CD8-positive, alpha-beta memory T cell (primary cell): ENCODE measurements at regions not wholly inside any gene's neighbourhood (a gene's known extent, or its start where the extent isn't known, plus 50 kb on each side); places are given as distances from the start of the nearest gene placed in this dataset.

ENCODE experiments used
- CTCF ChIA-PET: fragments of 350-600 bp; sonication (Branson Sonifier 250); formaldehyde crosslinking; loops from one replicate; lab custom pipeline; 2021; ENCODE audit warnings: antibody characterized with exemption; lab: Charles Lee
- POLR2A ChIA-PET: fragments of 350-600 bp; sonication (Branson Sonifier 250); formaldehyde crosslinking; loops from one replicate; lab custom pipeline; 2021; ENCODE audit warnings: antibody characterized with exemption; lab: Charles Lee
- DNase-seq, 5 donors: peaks; one replicate each; pipeline versions ENCODE4 v3.0.0 to v3.0.0-alpha.2; 2020 to 2022; ENCODE audit warnings: mixed read lengths in 1 of 5
- H3K27ac ChIP-seq: one replicate; pipeline ENCODE4 v1.7.0; 2013; ENCODE audit warnings: low read depth, mild to moderate bottlenecking, low read length, moderate library complexity
- H3K27me3 ChIP-seq: 2 replicates; pipeline ENCODE4 v1.7.0; 2013; ENCODE audit warnings: low read length, mild to moderate bottlenecking; ENCODE audit not compliant: insufficient read depth, poor library complexity, severe bottlenecking
- H3K36me3 ChIP-seq: 2 replicates; pipeline ENCODE4 v1.7.0; 2013; ENCODE audit warnings: mild to moderate bottlenecking, low read length, moderate library complexity; ENCODE audit not compliant: insufficient read depth
- H3K4me1 ChIP-seq: 2 replicates; pipeline ENCODE4 v1.7.0; 2013; ENCODE audit warnings: mild to moderate bottlenecking, low read length, moderate library complexity; ENCODE audit not compliant: insufficient read depth
- H3K4me3 ChIP-seq: 2 replicates; pipeline ENCODE4 v1.7.0; 2013; ENCODE audit warnings: mild to moderate bottlenecking, low read length
- H3K9me3 ChIP-seq: 2 replicates; pipeline ENCODE4 v1.7.0; 2013; ENCODE audit warnings: mild to moderate bottlenecking, low read length
- H3K27ac Mint-ChIP-seq, 8 donors: one replicate each; pipeline ENCODE4 v1.8.0; 2020 to 2021; ENCODE audit warnings: mixed read lengths in 8 of 8, mild to moderate bottlenecking in 6 of 8, inconsistent platforms in 3 of 8, moderate library complexity in 3 of 8
- H3K27me3 Mint-ChIP-seq, 2 donors: one replicate each; pipeline ENCODE4 v1.8.0; 2020 to 2021; ENCODE audit warnings: mixed read lengths in 2 of 2, mild to moderate bottlenecking in 1 of 2, moderate library complexity in 1 of 2
- H3K36me3 Mint-ChIP-seq, 3 donors: one replicate each; pipeline ENCODE4 v1.8.0; 2020 to 2021; ENCODE audit warnings: mixed read lengths in 3 of 3, inconsistent platforms in 1 of 3, mild to moderate bottlenecking in 1 of 3
- H3K4me1 Mint-ChIP-seq, 3 donors: one replicate each; pipeline ENCODE4 v1.8.0; 2020 to 2021; ENCODE audit warnings: mixed read lengths in 3 of 3, inconsistent platforms in 1 of 3, mild to moderate bottlenecking in 1 of 3
- H3K4me3 Mint-ChIP-seq, 7 donors: one replicate each; pipeline ENCODE4 v1.8.0; 2020 to 2021; ENCODE audit warnings: mixed read lengths in 7 of 7, mild to moderate bottlenecking in 6 of 7, moderate library complexity in 4 of 7, inconsistent platforms in 2 of 7
- H3K9me3 Mint-ChIP-seq, 5 donors: one replicate each; pipeline ENCODE4 v1.8.0; 2020 to 2022; ENCODE audit warnings: mixed read lengths in 5 of 5, mild to moderate bottlenecking in 3 of 5, moderate library complexity in 2 of 5, inconsistent platforms in 1 of 5

GRCh38 chr1:29393451-29393826 lies 157.1 kb downstream of the PTPRU start:
- Mint-ChIP-seq H3K27ac (no peak overlapping the region), H3K27me3 (peaks cover 32 to 50% of the 10 kb centered on the region in 2 donors), H3K4me1 (no peaks in the 10 kb centered on the region), H3K4me3 (no peak overlapping the region), H3K36me3 (no peaks in the 10 kb centered on the region), H3K9me3 (no peaks in the 10 kb centered on the region)
- CTCF ChIA-PET: no interaction called here
- Histone ChIP-seq H3K4me3 (no peak overlapping the region), H3K4me1 (no peaks in the 10 kb centered on the region), H3K27me3 (no peaks in the 10 kb centered on the region), H3K9me3 (no peaks in the 10 kb centered on the region), H3K36me3 (no peaks in the 10 kb centered on the region), H3K27ac (no peak overlapping the region)
- POLR2A ChIA-PET: no interaction called here
- no peak for DNase-seq

GRCh38 chr1:29392486-29393450 lies 156.4 kb downstream of the PTPRU start:
- Mint-ChIP-seq H3K4me3 (no peak overlapping the region), H3K27ac (no peak overlapping the region), H3K36me3 (no peaks in the 10 kb centered on the region), H3K27me3 (peaks cover 37 to 56% of the 10 kb centered on the region in 2 donors), H3K9me3 (no peaks in the 10 kb centered on the region), H3K4me1 (no peaks in the 10 kb centered on the region)
- Histone ChIP-seq H3K27ac (no peak overlapping the region), H3K4me3 (no peak overlapping the region), H3K36me3 (no peaks in the 10 kb centered on the region), H3K9me3 (no peaks in the 10 kb centered on the region), H3K4me1 (no peaks in the 10 kb centered on the region), H3K27me3 (no peaks in the 10 kb centered on the region)
- no peak for DNase-seq
- ChIA-PET POLR2A (no interaction called here), CTCF (no interaction called here)

- Histone ChIP-seq H3K4me1 (no peaks in the 10 kb centered on the region), H3K27ac (no peak overlapping the region), H3K4me3 (no peak overlapping the region), H3K27me3 (no peaks in the 10 kb centered on the region), H3K36me3 (no peaks in the 10 kb centered on the region), H3K9me3 (no peaks in the 10 kb centered on the region)
- Mint-ChIP-seq H3K4me1 (no peaks in the 10 kb centered on the region), H3K36me3 (no peaks in the 10 kb centered on the region), H3K27ac (no peak overlapping the region), H3K4me3 (no peak overlapping the region), H3K27me3 (peaks cover 38 to 63% of the 10 kb centered on the region in 2 donors), H3K9me3 (no peaks in the 10 kb centered on the region)
- no peak for DNase-seq
- POLR2A ChIA-PET: no interaction called here
- CTCF ChIA-PET: no interaction called here
Measured at GRCh38 chr1:29392036-29392435, 155.7 kb downstream of the PTPRU start.

GRCh38 chr1:29391362-29391880 lies 155.1 kb downstream of the PTPRU start:
- POLR2A ChIA-PET: no interaction called here
- no peak for DNase-seq

GRCh38 chr1:29390491-29391361 lies 154.4 kb downstream of the PTPRU start:
- no peaks in the 10 kb centered on the region for H3K9me3 Mint-ChIP-seq
- Histone ChIP-seq H3K9me3 (no peaks in the 10 kb centered on the region), H3K4me3 (no peak overlapping the region), H3K27ac (no peak overlapping the region), H3K36me3 (no peaks in the 10 kb centered on the region), H3K4me1 (no peaks in the 10 kb centered on the region), H3K27me3 (no peaks in the 10 kb centered on the region)
- no peaks in the 10 kb centered on the region for H3K36me3 Mint-ChIP-seq
- ChIA-PET CTCF (no interaction called here), POLR2A (no interaction called here)
- no peak overlapping the region for H3K4me3 Mint-ChIP-seq
- H3K27me3 Mint-ChIP-seq: peaks cover 34 to 67% of the 10 kb centered on the region in 2 donors
- no peaks in the 10 kb centered on the region for H3K4me1 Mint-ChIP-seq
- no peak overlapping the region for H3K27ac Mint-ChIP-seq
- DNase-seq: no peak

More at GRCh38 chr1:29391362-29391880, 155.1 kb downstream of the PTPRU start:
- no peaks in the 10 kb centered on the region for H3K36me3 ChIP-seq
- Mint-ChIP-seq H3K4me3 (no peak overlapping the region), H3K27ac (no peak overlapping the region), H3K9me3 (no peaks in the 10 kb centered on the region), H3K4me1 (no peaks in the 10 kb centered on the region), H3K27me3 (peaks cover 38 to 62% of the 10 kb centered on the region in 2 donors), H3K36me3 (no peaks in the 10 kb centered on the region)
- no peak overlapping the region for H3K4me3 ChIP-seq
- CTCF ChIA-PET: no interaction called here
- H3K4me1 ChIP-seq: no peaks in the 10 kb centered on the region
- H3K9me3 ChIP-seq: no peaks in the 10 kb centered on the region
- no peaks in the 10 kb centered on the region for H3K27me3 ChIP-seq
- H3K27ac ChIP-seq: no peak overlapping the region

GRCh38 chr1:29390075-29390474 lies 153.8 kb downstream of the PTPRU start:
- ChIA-PET POLR2A (no interaction called here), CTCF (no interaction called here)
- H3K27ac ChIP-seq: no peak overlapping the region
- H3K9me3 Mint-ChIP-seq: peaks cover 0 to 1% (median 0%) of the 10 kb centered on the region in 5 donors
- H3K27me3 Mint-ChIP-seq: peaks cover 34 to 65% of the 10 kb centered on the region in 2 donors
- no peak overlapping the region for H3K27ac Mint-ChIP-seq
- no peaks in the 10 kb centered on the region for H3K4me1 ChIP-seq
- H3K4me1 Mint-ChIP-seq: no peaks in the 10 kb centered on the region
- H3K4me3 Mint-ChIP-seq: no peak overlapping the region
- H3K9me3 ChIP-seq: no peaks in the 10 kb centered on the region
- H3K4me3 ChIP-seq: no peak overlapping the region
- DNase-seq: no peak
- no peaks in the 10 kb centered on the region for H3K36me3 ChIP-seq
- no peaks in the 10 kb centered on the region for H3K27me3 ChIP-seq
- no peaks in the 10 kb centered on the region for H3K36me3 Mint-ChIP-seq

GRCh38 chr1:29389533-29390041 lies 153.3 kb downstream of the PTPRU start:
- H3K27me3 ChIP-seq: no peaks in the 10 kb centered on the region

More at GRCh38 chr1:29389533-29390041, 153.3 kb downstream of the PTPRU start:
- CTCF ChIA-PET: no interaction called here
- H3K9me3 Mint-ChIP-seq: peaks cover 0 to 2% (median 0%) of the 10 kb centered on the region in 5 donors
- no peaks in the 10 kb centered on the region for H3K4me1 ChIP-seq
- H3K9me3 ChIP-seq: no peaks in the 10 kb centered on the region
- H3K4me3 Mint-ChIP-seq: no peak overlapping the region
- H3K27ac ChIP-seq: no peak overlapping the region
- H3K27me3 Mint-ChIP-seq: peaks cover 34 to 70% of the 10 kb centered on the region in 2 donors
- H3K27ac Mint-ChIP-seq: no peak overlapping the region
- no peaks in the 10 kb centered on the region for H3K36me3 ChIP-seq
- H3K4me1 Mint-ChIP-seq: no peaks in the 10 kb centered on the region
- no peak overlapping the region for H3K4me3 ChIP-seq
- no peaks in the 10 kb centered on the region for H3K36me3 Mint-ChIP-seq
- POLR2A ChIA-PET: no interaction called here
- DNase-seq: no peak
